Colon (tissue), 2 donors: ENCODE measurements at regions not wholly inside any gene's neighbourhood (a gene's known extent, or its start where the extent isn't known, plus 50 kb on each side); places are given as distances from the start of the nearest gene placed in this dataset.

Source experiments
- FAIRE-seq: peaks from 2 replicates; lab custom pipeline; 2012; peaks lifted over from hg19 to GRCh38; lab: Jason Lieb, UNC
- donor health status: control.
- donor health status: control.

- no peak for FAIRE-seq
Observed at GRCh38 chr7:76149847-76150691, 51.6 kb upstream of the SRRM3 start.
